ENCODE measurements at regions not wholly inside any gene's neighbourhood (a gene's known extent, or its start where the extent isn't known, plus 50 kb on each side); places are given as distances from the start of the nearest gene placed in this dataset.

- TF ChIP-seq REST (IDR thresholded peaks at IDR 0.05; ENCODE audit: insufficient read depth in 1 of 2, low read depth in 2 of 2, low read length in 1 of 2) (no peak), CTCF (IDR thresholded peaks at IDR 0.05) (no peak), POLR2AphosphoS5 (IDR thresholded peaks at IDR 0.05; ENCODE audit: low read depth, low read length) (no peak; the same call in none of the 2 replicates), TCF7L2 (IDR thresholded peaks at IDR 0.05; ENCODE audit: low read depth, low read length) (peak; percentile 97), SIN3A (IDR thresholded peaks at IDR 0.05; ENCODE audit: borderline replicate concordance, insufficient read depth, low read depth, low read length) (peak; percentile 55; the same call in 1 of the 2 replicates)
These were observed 220.7 kb upstream of the MSX2 start for GRCh38 chr5:174503461-174504265.

Measured in Panc1 (cell line).